Mesenchymal stem cell (in vitro differentiated cells and primary cell): ENCODE measurements at regions not wholly inside any gene's neighbourhood (a gene's known extent, or its start where the extent isn't known, plus 50 kb on each side); places are given as distances from the start of the nearest gene placed in this dataset.
"Not testable (repeated sequence)": the region's sequence is repeated elsewhere in the genome, so short reads cannot be mapped to it uniquely, and the experiment has no call there.

Experiments used
- DNase-seq: peaks from one replicate; pipeline ENCODE4 v3.0.0-alpha.2; 2013
- H2AFZ ChIP-seq: one replicate; pipeline ENCODE4 v1.6.1; 2013; ENCODE audit warnings: low read depth, mild to moderate bottlenecking, control low read depth, inconsistent platforms, low read length, moderate library complexity
- H2AK5ac ChIP-seq: 2 replicates; pipeline ENCODE4 v1.6.1; 2013; ENCODE audit warnings: low read length, moderate library complexity, mild to moderate bottlenecking, inconsistent platforms; ENCODE audit not compliant: severe bottlenecking
- H2BK120ac ChIP-seq: one replicate; pipeline ENCODE4 v1.6.1; 2013; ENCODE audit warnings: low read depth, mild to moderate bottlenecking, inconsistent platforms, low read length, moderate library complexity
- H2BK12ac ChIP-seq, 2 experiments: one replicate each; pipeline ENCODE4 v1.6.1; 2013; ENCODE audit warnings: inconsistent platforms in 2 of 2, low read length in 2 of 2, mild to moderate bottlenecking in 2 of 2, moderate library complexity in 2 of 2, control low read depth in 1 of 2
- H2BK15ac ChIP-seq: one replicate; pipeline ENCODE4 v1.6.1; 2013; ENCODE audit warnings: mild to moderate bottlenecking, low read depth, inconsistent platforms; ENCODE audit not compliant: poor library complexity, severe bottlenecking
- H2BK5ac ChIP-seq: 2 replicates; pipeline ENCODE4 v1.6.1; 2013; ENCODE audit warnings: low read depth, mild to moderate bottlenecking, low read length, control low read depth, inconsistent platforms; ENCODE audit not compliant: poor library complexity, severe bottlenecking
- H3K14ac ChIP-seq, 2 experiments: one replicate each; pipeline ENCODE4 v1.6.1; 2013; ENCODE audit warnings: inconsistent platforms in 2 of 2, low read length in 2 of 2, control low read depth in 1 of 2, mild to moderate bottlenecking in 1 of 2, moderate library complexity in 1 of 2
- H3K18ac ChIP-seq, 2 experiments: one replicate each; pipeline ENCODE4 v1.6.1; 2013; ENCODE audit warnings: inconsistent platforms in 2 of 2, low read length in 2 of 2, control low read depth in 1 of 2, low read depth in 1 of 2, mild to moderate bottlenecking in 1 of 2
- H3K23ac ChIP-seq, 2 experiments: one replicate each; pipeline ENCODE4 v1.6.1; 2013; ENCODE audit warnings: inconsistent platforms in 2 of 2, low read length in 2 of 2, mild to moderate bottlenecking in 2 of 2, moderate library complexity in 2 of 2, control low read depth in 1 of 2
- H3K27ac ChIP-seq: 2 replicates; pipeline ENCODE4 v1.5.1; 2013; ENCODE audit warnings: mild to moderate bottlenecking, moderate library complexity, low read length, control low read depth, inconsistent platforms; ENCODE audit not compliant: poor library complexity, severe bottlenecking
- H3K27me3 ChIP-seq, 2 experiments: 2 replicates each; pipeline versions ENCODE4 v1.6.1 to v1.7.0; 2013; ENCODE audit warnings: low read length in 2 of 2, mild to moderate bottlenecking in 2 of 2, moderate library complexity in 2 of 2, control low read depth in 1 of 2, inconsistent platforms in 1 of 2; ENCODE audit not compliant: control insufficient read depth in 1 of 2, insufficient read depth in 1 of 2
- H3K36me3 ChIP-seq, 2 experiments: 2 replicates each; pipeline versions ENCODE4 v1.6.1 to v1.7.0; 2013; ENCODE audit warnings: low read length in 2 of 2, control low read depth in 1 of 2, inconsistent platforms in 1 of 2, low read depth in 1 of 2, mild to moderate bottlenecking in 1 of 2; ENCODE audit not compliant: insufficient read depth in 2 of 2, control insufficient read depth in 1 of 2
- H3K4ac ChIP-seq, 2 experiments: one replicate each; pipeline ENCODE4 v1.6.1; 2013; ENCODE audit warnings: inconsistent platforms in 2 of 2, low read length in 2 of 2, mild to moderate bottlenecking in 2 of 2, moderate library complexity in 2 of 2, control low read depth in 1 of 2, low read depth in 1 of 2
- H3K4me1 ChIP-seq: 2 replicates; pipeline ENCODE4 v1.6.1; 2013; ENCODE audit warnings: low read depth, low read length, control low read depth; ENCODE audit not compliant: control insufficient read depth, insufficient read depth
- H3K4me2 ChIP-seq: 2 replicates; pipeline ENCODE4 v1.6.1; 2013; ENCODE audit warnings: low read length, mild to moderate bottlenecking, inconsistent platforms; ENCODE audit not compliant: poor library complexity, severe bottlenecking
- H3K4me3 ChIP-seq, 2 experiments: 2 replicates each; pipeline versions ENCODE4 v1.5.1 to v1.7.0; 2013; ENCODE audit warnings: low read length in 2 of 2, mild to moderate bottlenecking in 2 of 2, control low read depth in 1 of 2, low read depth in 1 of 2; ENCODE audit not compliant: insufficient read depth in 1 of 2
- H3K79me1 ChIP-seq: replicated peaks from 2 replicates; pipeline ENCODE4 v1.6.1; 2013; ENCODE audit warnings: mild to moderate bottlenecking, control low read depth, low read length, inconsistent platforms; ENCODE audit not compliant: poor library complexity, severe bottlenecking
- H3K9ac ChIP-seq: 2 replicates; pipeline ENCODE4 v1.7.0; 2013; ENCODE audit warnings: mild to moderate bottlenecking, low read length, moderate library complexity
- H3K9me3 ChIP-seq: 2 replicates; pipeline ENCODE4 v1.7.0; 2013; ENCODE audit warnings: mild to moderate bottlenecking, low read length; ENCODE audit not compliant: control insufficient read depth
- H4K8ac ChIP-seq: one replicate; pipeline ENCODE4 v1.6.1; 2013; ENCODE audit warnings: inconsistent platforms, mild to moderate bottlenecking, low read length, moderate library complexity
- H4K91ac ChIP-seq: one replicate; pipeline ENCODE4 v1.6.1; 2013; ENCODE audit warnings: mild to moderate bottlenecking, low read length, inconsistent platforms
- WGBS: methylation state at CpG from one replicate; pipeline ENCODE4 v1.1.7; 2013; ENCODE audit warnings: mixed read lengths; 5-methylcytosine and 5-hydroxymethylcytosine counted together

DNA sequence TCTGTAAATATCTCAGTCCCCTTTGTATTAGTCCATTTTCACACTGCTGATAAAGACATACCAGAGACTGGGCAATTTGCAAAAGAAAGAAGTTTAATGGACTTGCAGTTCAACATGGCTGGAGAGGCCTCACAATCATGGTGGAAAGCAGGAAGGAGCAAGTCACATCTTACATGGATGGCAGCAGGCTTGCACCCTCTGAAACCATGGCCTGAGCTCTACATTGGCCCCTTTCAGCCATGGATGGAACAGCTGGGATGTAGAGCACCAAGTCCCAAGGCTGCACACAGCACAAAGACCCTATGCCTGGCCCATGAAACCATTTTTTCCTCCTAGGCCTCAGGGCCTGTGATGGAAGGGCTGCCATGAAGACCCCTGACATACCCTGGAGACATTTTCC, 640.9 kb upstream of the MEF2C start:
- H2BK120ac ChIP-seq, H3K9ac ChIP-seq, DNase-seq, H3K4me3 ChIP-seq, H3K9me3 ChIP-seq, H2AFZ ChIP-seq, H3K27me3 ChIP-seq, H3K18ac ChIP-seq, H3K23ac ChIP-seq, H4K91ac ChIP-seq, H3K79me1 ChIP-seq, H3K4me1 ChIP-seq, H3K36me3 ChIP-seq, H2BK5ac ChIP-seq, H2BK12ac ChIP-seq, H3K4ac ChIP-seq, H3K4me2 ChIP-seq, H2AK5ac ChIP-seq, H2BK15ac ChIP-seq, H4K8ac ChIP-seq, H3K27ac ChIP-seq, H3K14ac ChIP-seq: not testable (repeated sequence)

DNA sequence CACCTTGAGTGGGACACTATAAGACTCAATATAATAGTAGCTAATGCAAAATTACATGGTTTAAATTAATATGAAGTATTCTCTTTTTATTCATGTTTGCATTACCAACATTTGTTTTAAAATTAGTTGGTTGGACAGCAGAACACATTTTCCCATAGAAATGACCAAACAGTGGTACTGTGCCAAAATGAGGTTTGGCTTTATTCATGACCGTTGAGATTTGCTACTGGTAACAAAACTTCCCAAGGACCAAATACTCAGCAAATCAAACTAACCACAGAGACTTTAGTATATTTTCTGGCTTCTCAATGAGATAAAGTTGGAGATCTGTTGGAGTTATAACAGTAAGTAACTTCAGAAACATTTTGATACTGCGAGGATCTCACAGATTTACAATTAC, 637.8 kb upstream of the MEF2C start:
- Histone ChIP-seq H3K9me3 (no peaks in the 10 kb centered on the region), H3K4me3 (no peak overlapping the region), H3K18ac (no peak overlapping the region), H3K23ac (no peak overlapping the region), H2BK5ac (no peak overlapping the region), H3K79me1 (no peaks in the 10 kb centered on the region), H2BK12ac (no peak overlapping the region), H4K8ac (no peak overlapping the region), H3K27me3 (no peaks in the 10 kb centered on the region), H3K14ac (no peak overlapping the region), H3K27ac (no peak overlapping the region), H2AK5ac (no peak overlapping the region), H2BK15ac (no peak overlapping the region), H4K91ac (no peak overlapping the region), H3K4me1 (no peaks in the 10 kb centered on the region), H3K36me3 (no peaks in the 10 kb centered on the region), H3K9ac (no peak overlapping the region), H2AFZ (no peak overlapping the region), H2BK120ac (no peak overlapping the region), H3K4ac (no peak overlapping the region), H3K4me2 (no peak overlapping the region)
- WGBS = 100% methylated on average over 1 of the region's 2 CpGs
- DNase-seq = no peak

DNA sequence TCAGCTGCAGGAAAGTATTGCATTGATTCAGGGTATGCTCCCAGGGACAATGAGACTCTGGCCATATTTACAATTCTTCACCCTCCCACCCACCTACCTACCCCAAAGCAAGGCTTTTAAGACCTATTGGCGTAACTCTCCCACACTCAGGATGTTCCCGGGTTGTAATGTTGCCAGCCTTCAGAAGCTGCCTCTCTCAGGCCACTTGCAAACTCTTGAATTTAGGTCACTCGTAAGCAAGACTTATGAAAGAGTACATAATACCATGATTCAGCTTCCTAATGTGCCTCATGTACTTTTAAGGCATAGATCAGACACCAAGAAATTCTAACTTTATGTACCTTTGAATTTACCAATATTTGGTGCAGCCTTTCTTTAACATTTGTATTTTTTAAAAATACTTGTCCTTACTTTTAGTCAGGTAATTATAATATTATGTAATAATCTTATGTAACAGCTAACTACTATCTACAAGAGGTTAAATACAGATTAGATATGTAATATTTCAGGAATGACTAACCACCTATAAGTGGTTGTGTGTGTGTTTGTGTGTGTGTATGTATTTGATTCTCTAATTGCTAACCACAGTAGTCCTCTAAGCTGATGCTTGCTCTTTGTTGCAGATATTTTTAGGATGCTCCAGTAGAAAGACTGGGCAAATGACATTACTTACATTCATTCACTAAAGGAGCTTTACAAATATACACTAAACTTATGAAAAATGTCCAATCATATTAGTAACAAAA, 630.5 kb upstream of the MEF2C start:
- H3K4me2 ChIP-seq = no peak overlapping the region
- H3K36me3 ChIP-seq = no peaks in the 10 kb centered on the region
- no peak overlapping the region for H2BK5ac ChIP-seq
- H3K4me3 ChIP-seq = no peak overlapping the region
- no peaks in the 10 kb centered on the region for H3K9me3 ChIP-seq
- no peak overlapping the region for H4K8ac ChIP-seq
- H3K9ac ChIP-seq = no peak overlapping the region
- 88% methylated on average over 3 of the region's 3 CpGs for WGBS
- H2BK12ac ChIP-seq = no peak overlapping the region
- H3K23ac ChIP-seq = no peak overlapping the region
- no peaks in the 10 kb centered on the region for H3K79me1 ChIP-seq
- no peak overlapping the region for H3K27ac ChIP-seq
- H3K4me1 ChIP-seq = no peaks in the 10 kb centered on the region
- no peak for DNase-seq
- no peak overlapping the region for H2BK120ac ChIP-seq
- H2AFZ ChIP-seq = no peak overlapping the region
- no peak overlapping the region for H3K14ac ChIP-seq
- H2AK5ac ChIP-seq = no peak overlapping the region
- no peak overlapping the region for H4K91ac ChIP-seq
- no peak overlapping the region for H3K18ac ChIP-seq
- H3K27me3 ChIP-seq = no peaks in the 10 kb centered on the region
- no peak overlapping the region for H2BK15ac ChIP-seq
- H3K4ac ChIP-seq = no peak overlapping the region

DNA sequence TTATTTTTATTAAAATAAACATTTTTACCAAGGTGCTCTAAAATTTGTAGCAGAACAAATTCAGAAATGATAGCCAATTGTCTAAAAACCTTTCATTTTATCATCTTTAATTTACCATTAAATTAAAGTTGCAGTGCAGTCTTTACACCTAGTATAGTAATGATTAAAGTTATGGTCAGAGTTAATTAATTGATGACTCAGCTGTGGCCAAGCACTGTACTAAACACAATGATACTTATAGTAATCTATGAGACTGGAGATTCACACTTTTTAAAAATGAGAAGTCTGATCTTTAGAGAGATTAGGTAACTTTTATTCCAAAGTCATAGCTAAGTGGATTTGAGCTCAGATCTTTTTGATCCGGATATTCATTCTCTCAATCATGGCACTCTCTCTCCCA, 621.1 kb upstream of the MEF2C start:
- no peak overlapping the region for H3K4me3 ChIP-seq
- no peak overlapping the region for H3K23ac ChIP-seq
- no peak overlapping the region for H2AK5ac ChIP-seq
- H4K8ac ChIP-seq = no peak overlapping the region
- no peak overlapping the region for H3K14ac ChIP-seq
- H2AFZ ChIP-seq = no peak overlapping the region
- no peak overlapping the region for H2BK120ac ChIP-seq
- H2BK12ac ChIP-seq = no peak overlapping the region
- no peak overlapping the region for H3K9ac ChIP-seq
- H3K4ac ChIP-seq = no peak overlapping the region
- no peaks in the 10 kb centered on the region for H3K9me3 ChIP-seq
- no peaks in the 10 kb centered on the region for H3K79me1 ChIP-seq
- H3K27me3 ChIP-seq = no peaks in the 10 kb centered on the region
- H2BK5ac ChIP-seq = no peak overlapping the region
- WGBS = no CpG with 5 or more reads among the region's 1 CpG
- no peak overlapping the region for H3K27ac ChIP-seq
- no peak overlapping the region for H4K91ac ChIP-seq
- no peaks in the 10 kb centered on the region for H3K36me3 ChIP-seq
- H3K4me1 ChIP-seq = no peaks in the 10 kb centered on the region
- H3K18ac ChIP-seq = no peak overlapping the region
- DNase-seq = no peak
- H3K4me2 ChIP-seq = no peak overlapping the region
- no peak overlapping the region for H2BK15ac ChIP-seq
